IPS-15b (cell line): ENCODE measurements at regions not wholly inside any gene's neighbourhood (a gene's known extent, or its start where the extent isn't known, plus 50 kb on each side); places are given as distances from the start of the nearest gene placed in this dataset.

Experiments used
- H3K27me3 ChIP-seq: one replicate; pipeline ENCODE4 v1.6.1; 2013; ENCODE audit warnings: low read length; ENCODE audit not compliant: control insufficient read depth, insufficient read depth
- H3K36me3 ChIP-seq: one replicate; pipeline ENCODE4 v1.6.1; 2013; ENCODE audit warnings: low read length; ENCODE audit not compliant: control insufficient read depth, insufficient read depth
- H3K4me1 ChIP-seq: one replicate; pipeline ENCODE4 v1.6.1; 2013; ENCODE audit warnings: mild to moderate bottlenecking, low read length; ENCODE audit not compliant: control insufficient read depth, insufficient read depth
- H3K4me3 ChIP-seq: one replicate; pipeline ENCODE4 v1.5.1; 2013; ENCODE audit warnings: low read depth, low read length
- H3K9ac ChIP-seq: one replicate; pipeline ENCODE4 v1.6.1; 2013; ENCODE audit warnings: low read depth, mild to moderate bottlenecking, low read length
- H3K9me3 ChIP-seq: one replicate; pipeline ENCODE4 v1.6.1; 2013; ENCODE audit warnings: mild to moderate bottlenecking, low read length; ENCODE audit not compliant: control insufficient read depth, insufficient read depth

DNA sequence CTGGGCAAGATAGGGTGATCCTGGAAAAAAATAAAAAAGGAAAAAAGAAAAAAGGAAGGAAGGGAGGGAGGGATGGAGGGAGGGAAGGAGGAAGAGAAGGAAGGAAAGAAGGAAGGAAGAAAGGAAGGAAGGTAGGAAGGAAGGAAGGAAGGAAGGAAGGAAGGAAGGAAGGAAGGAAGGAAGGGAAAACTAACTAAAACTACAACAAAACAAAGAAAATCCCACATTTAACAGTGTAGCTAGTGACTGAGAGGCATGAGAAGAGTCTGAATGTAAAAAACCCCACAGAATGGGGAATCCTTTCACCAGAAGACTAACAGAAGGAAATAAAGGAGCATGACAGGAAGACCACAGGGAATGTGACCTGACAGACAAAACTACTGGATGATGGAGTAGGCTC, 345.7 kb downstream of the NOVA1 start:
- H3K4me3 ChIP-seq: no peak overlapping the region
- H3K36me3 ChIP-seq: no peaks in the 10 kb centered on the region
- no peak overlapping the region for H3K9ac ChIP-seq
- peaks cover 6% of the 10 kb centered on the region for H3K9me3 ChIP-seq
- no peaks in the 10 kb centered on the region for H3K27me3 ChIP-seq
- no peaks in the 10 kb centered on the region for H3K4me1 ChIP-seq

- H3K4me1 ChIP-seq: no peaks in the 10 kb centered on the region
- H3K9ac ChIP-seq: no peak overlapping the region
- H3K9me3 ChIP-seq: no peaks in the 10 kb centered on the region
- no peaks in the 10 kb centered on the region for H3K27me3 ChIP-seq
- H3K4me3 ChIP-seq: no peak overlapping the region
- H3K36me3 ChIP-seq: no peaks in the 10 kb centered on the region
Observed at GRCh38 chr14:26233118-26233517, 364.7 kb downstream of the NOVA1 start.

DNA sequence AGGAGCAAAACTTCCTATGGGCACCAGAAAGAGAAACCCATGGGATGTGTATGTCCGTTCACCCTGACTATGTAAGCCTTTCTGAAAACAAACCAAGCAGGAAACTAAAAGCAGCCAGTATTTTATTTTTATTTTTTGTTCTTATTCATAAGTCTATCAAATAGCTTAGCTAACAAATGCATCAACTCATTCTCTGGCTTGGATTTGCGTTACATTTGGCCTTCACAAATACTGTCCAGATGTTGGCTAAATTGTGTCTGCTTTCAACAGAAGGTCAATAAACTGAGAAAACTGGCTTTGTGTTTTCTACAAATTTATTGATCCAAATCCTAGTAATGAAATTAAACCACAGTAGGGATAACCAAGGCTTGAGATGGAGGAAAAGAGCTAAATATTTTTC, 379.0 kb downstream of the NOVA1 start:
- Histone ChIP-seq H3K36me3 (no peaks in the 10 kb centered on the region), H3K9ac (no peak overlapping the region), H3K9me3 (no peaks in the 10 kb centered on the region), H3K4me1 (no peaks in the 10 kb centered on the region), H3K27me3 (no peaks in the 10 kb centered on the region), H3K4me3 (no peak overlapping the region)

DNA sequence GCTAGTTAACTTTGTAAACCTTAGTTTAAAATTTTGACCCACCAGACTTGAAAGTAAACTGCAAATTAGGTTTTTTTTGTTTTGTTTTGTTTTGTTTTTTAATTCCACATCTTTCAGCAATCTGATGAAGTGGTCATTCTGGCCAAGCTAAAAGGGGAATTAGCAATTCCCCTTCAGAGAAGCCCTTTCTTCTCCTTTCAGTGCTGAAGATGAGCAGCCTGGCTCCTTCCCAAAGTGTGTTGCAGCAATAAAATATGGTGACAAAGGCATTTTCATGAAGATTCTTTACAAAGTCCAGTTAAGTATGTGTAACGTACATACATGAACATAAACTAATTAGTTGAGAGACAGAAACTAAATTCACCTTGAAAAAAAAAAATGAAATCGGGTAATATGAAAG, 380.1 kb downstream of the NOVA1 start:
- Histone ChIP-seq H3K4me3 (no peak overlapping the region), H3K4me1 (no peaks in the 10 kb centered on the region), H3K36me3 (no peaks in the 10 kb centered on the region), H3K9me3 (no peaks in the 10 kb centered on the region), H3K27me3 (no peaks in the 10 kb centered on the region), H3K9ac (no peak overlapping the region)

DNA sequence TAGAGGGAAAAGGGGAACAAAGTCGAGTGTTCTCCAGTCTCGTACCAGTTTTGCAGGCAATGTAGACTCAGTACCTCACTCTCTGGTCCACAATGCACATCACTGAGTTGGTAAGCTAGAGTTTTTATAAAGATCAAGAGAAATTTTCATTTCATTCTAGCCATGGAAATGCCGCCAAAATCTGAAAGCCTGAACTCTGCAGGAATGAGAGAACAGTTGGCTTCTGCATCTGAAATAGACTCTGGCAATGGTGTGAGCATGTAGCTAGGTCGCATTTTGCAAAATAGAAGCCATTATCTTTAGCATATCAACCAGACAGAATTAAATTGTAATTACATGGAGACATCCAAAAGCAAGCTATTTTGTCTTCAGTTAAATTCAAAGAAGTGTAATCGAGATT, 381.0 kb downstream of the NOVA1 start:
- H3K4me3 ChIP-seq: no peak overlapping the region
- no peaks in the 10 kb centered on the region for H3K4me1 ChIP-seq
- H3K9me3 ChIP-seq: no peaks in the 10 kb centered on the region
- H3K27me3 ChIP-seq: no peaks in the 10 kb centered on the region
- no peaks in the 10 kb centered on the region for H3K36me3 ChIP-seq
- H3K9ac ChIP-seq: no peak overlapping the region

- no peak overlapping the region for H3K4me3 ChIP-seq
- H3K9me3 ChIP-seq: no peaks in the 10 kb centered on the region
- no peaks in the 10 kb centered on the region for H3K4me1 ChIP-seq
- no peaks in the 10 kb centered on the region for H3K27me3 ChIP-seq
- no peak overlapping the region for H3K9ac ChIP-seq
- H3K36me3 ChIP-seq: no peaks in the 10 kb centered on the region
Observed at GRCh38 chr14:26213846-26214575, 383.8 kb downstream of the NOVA1 start.

DNA sequence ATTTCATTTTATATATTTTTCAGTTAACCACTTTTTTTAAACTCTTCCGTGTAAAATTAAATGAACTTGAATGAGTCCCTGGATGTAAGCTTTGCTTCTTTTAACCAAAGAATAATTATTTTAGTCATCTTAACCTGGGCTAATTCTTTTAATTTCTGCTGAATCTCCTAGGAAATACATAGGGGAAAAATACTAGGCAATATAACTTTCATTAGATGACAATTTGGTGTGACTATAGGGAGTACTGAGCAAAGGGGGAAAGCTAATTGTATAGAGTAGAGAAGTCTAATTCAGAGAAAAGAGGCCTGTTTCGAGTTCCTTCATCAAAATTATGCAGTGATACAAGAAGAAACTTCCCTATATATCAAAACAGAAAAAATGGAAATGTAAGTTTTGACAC, 388.1 kb downstream of the NOVA1 start:
- H3K4me3 ChIP-seq: no peak overlapping the region
- no peak overlapping the region for H3K9ac ChIP-seq
- peaks cover 32% of the 10 kb centered on the region for H3K27me3 ChIP-seq

DNA sequence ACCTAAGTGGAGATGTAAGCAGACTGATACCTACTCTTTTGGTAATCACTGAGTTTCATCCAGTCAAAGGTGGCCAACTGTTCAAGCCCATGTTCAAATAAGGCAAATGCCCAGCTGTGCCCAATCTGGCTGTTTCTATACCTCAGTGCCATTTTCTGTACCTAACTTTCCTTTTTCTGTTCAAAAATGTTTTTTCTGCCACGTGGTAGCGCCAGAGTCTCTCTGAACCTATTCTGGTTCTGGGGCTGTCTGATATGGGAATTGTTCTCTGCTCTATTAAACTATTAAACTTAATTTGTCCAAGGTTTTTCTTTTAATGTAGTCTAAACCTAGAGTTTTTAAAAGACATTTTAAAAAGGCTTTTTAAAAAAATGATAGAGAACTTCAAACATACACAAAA, 391.2 kb downstream of the NOVA1 start:
- no peak overlapping the region for H3K9ac ChIP-seq
- H3K4me3 ChIP-seq: no peak overlapping the region
- H3K9me3 ChIP-seq: no peaks in the 10 kb centered on the region
- peaks cover 4% of the 10 kb centered on the region for H3K4me1 ChIP-seq
- H3K27me3 ChIP-seq: peaks cover 43% of the 10 kb centered on the region
- H3K36me3 ChIP-seq: no peaks in the 10 kb centered on the region

More for the DNA sequence above, 388.1 kb downstream of the NOVA1 start:
- Histone ChIP-seq H3K9me3 (no peaks in the 10 kb centered on the region), H3K36me3 (no peaks in the 10 kb centered on the region), H3K4me1 (peaks cover 4% of the 10 kb centered on the region)

DNA sequence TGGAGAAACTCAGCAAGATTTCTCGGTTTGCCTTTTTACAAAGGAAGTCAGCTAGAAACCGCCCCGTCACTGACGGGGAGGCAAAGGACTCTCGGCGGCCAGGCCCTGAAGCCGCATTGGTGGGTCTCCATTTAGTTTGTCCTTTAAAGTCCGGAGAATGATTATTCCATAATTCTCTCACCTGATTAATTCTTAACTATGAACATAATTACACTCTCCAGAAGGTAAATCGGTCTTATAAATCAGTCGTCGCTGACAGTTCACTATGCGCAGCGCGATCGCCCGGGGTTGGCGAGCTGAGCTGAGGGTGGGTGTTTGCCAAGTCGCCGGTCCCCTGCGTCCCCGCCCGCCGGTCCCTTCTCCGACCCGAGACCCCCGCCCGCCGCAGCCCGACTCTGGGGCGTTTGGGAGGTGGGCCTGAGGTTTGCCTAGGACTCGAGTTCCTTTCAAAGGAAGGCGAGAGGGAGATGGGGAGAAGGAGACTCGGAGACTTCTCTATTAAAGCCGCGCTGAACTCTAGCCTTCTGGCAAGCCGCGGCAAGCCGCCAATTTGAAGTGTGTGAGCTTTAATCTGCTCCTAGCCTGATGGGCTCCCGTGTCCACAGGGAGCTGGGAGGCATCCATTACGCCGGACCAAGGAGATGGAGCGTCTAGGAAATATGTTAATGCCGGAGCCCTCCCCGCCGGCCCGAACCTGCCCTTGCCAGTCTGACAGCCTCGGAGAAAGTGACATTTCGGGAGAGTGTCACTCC, 392.9 kb downstream of the NOVA1 start:
- Histone ChIP-seq H3K4me1 (peaks cover 4% of the 10 kb centered on the region), H3K27me3 (peaks cover 43% of the 10 kb centered on the region), H3K9me3 (no peaks in the 10 kb centered on the region), H3K9ac (no peak overlapping the region), H3K4me3 (peak overlapping the region; percentile 65), H3K36me3 (no peaks in the 10 kb centered on the region)

DNA sequence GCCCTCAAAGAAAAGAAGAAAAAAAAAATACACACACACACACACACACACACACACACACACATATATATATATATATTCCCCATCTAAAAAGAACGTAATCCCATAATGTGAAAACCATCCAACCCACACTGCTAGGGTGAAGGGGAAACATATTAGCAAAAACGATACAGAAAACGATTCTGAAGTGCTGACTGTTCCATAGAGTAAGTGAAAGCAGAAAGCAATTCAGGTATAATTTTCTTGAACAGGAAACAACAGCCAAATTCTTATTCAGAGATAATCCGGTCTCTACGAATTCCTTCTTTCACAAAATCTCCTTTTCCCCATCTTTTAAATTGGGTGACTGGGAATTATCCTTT, 393.5 kb downstream of the NOVA1 start:
- Histone ChIP-seq H3K4me3 (peak overlapping the region; percentile 65), H3K36me3 (no peaks in the 10 kb centered on the region), H3K9me3 (no peaks in the 10 kb centered on the region), H3K9ac (no peak overlapping the region), H3K4me1 (peaks cover 4% of the 10 kb centered on the region), H3K27me3 (peaks cover 43% of the 10 kb centered on the region)

DNA sequence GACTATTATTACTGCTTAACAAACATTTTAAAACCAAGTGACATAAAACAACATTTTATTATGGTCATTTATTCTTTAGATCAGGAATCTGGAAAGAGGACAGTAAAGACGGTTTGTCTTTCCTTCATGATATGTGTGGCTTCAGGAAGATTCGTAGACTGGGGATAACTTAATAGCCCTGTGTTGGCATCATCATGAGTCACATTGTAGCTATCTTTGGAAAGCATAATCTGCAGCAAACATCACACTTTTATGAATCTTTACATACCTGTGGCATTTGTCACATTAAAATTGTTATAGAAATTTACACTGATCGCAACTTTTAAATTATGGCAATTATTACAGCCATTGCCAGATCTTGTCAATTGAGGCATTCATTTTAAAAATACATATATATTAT, 397.1 kb downstream of the NOVA1 start:
- no peak overlapping the region for H3K9ac ChIP-seq
- H3K4me1 ChIP-seq: peaks cover 4% of the 10 kb centered on the region
- H3K9me3 ChIP-seq: no peaks in the 10 kb centered on the region
- no peaks in the 10 kb centered on the region for H3K36me3 ChIP-seq
- H3K4me3 ChIP-seq: no peak overlapping the region
- peaks cover 16% of the 10 kb centered on the region for H3K27me3 ChIP-seq
